ENCODE measurements at regions not wholly inside any gene's neighbourhood (a gene's known extent, or its start where the extent isn't known, plus 50 kb on each side); places are given as distances from the start of the nearest gene placed in this dataset.
"Not testable (repeated sequence)": the region's sequence is repeated elsewhere in the genome, so short reads cannot be mapped to it uniquely, and the experiment has no call there.

GRCh38 chr17:51428668-51429495 is 168.5 kb downstream of the UTP18 start:
- H3K4me1 Mint-ChIP-seq (ENCODE audit: low read depth, unreplicated experiment), result no peaks in the 10 kb centered on the region
- H3K9me3 Mint-ChIP-seq (ENCODE audit: unreplicated experiment), result no peaks in the 10 kb centered on the region
- no peak overlapping the region for H3K4me3 Mint-ChIP-seq (ENCODE audit: unreplicated experiment)
- H3K36me3 Mint-ChIP-seq (ENCODE audit: unreplicated experiment), result no peaks in the 10 kb centered on the region
- no peak for DNase-seq
- H3K27me3 Mint-ChIP-seq (ENCODE audit: unreplicated experiment), result peaks cover 2% of the 10 kb centered on the region
- no peak for TF ChIP-seq CTCF (IDR thresholded peaks at IDR 0.05; ENCODE audit: partially characterized antibody, unreplicated experiment)
- no peak overlapping the region for H3K27ac Mint-ChIP-seq (ENCODE audit: unreplicated experiment)

- DNase-seq; H3K4me3 Mint-ChIP-seq (ENCODE audit: unreplicated experiment); H3K36me3 Mint-ChIP-seq (ENCODE audit: unreplicated experiment); H3K4me1 Mint-ChIP-seq (ENCODE audit: low read depth, unreplicated experiment); H3K27ac Mint-ChIP-seq (ENCODE audit: unreplicated experiment); H3K27me3 Mint-ChIP-seq (ENCODE audit: unreplicated experiment); H3K9me3 Mint-ChIP-seq (ENCODE audit: unreplicated experiment): not testable (repeated sequence)
Measured at GRCh38 chr17:51429938-51430337, 169.6 kb downstream of the UTP18 start.

- no peak for TF ChIP-seq CTCF (IDR thresholded peaks at IDR 0.05; ENCODE audit: partially characterized antibody, unreplicated experiment)
- Mint-ChIP-seq H3K4me3 (ENCODE audit: unreplicated experiment) (no peak overlapping the region), H3K9me3 (ENCODE audit: unreplicated experiment) (no peaks in the 10 kb centered on the region), H3K27ac (ENCODE audit: unreplicated experiment) (no peak overlapping the region), H3K36me3 (ENCODE audit: unreplicated experiment) (no peaks in the 10 kb centered on the region), H3K27me3 (ENCODE audit: unreplicated experiment) (peaks cover 2% of the 10 kb centered on the region), H3K4me1 (ENCODE audit: low read depth, unreplicated experiment) (no peaks in the 10 kb centered on the region)
- no peak for DNase-seq
Measured at GRCh38 chr17:51430591-51430990, 170.2 kb downstream of the UTP18 start.

- Mint-ChIP-seq H3K4me1 (ENCODE audit: low read depth, unreplicated experiment) (no peaks in the 10 kb centered on the region), H3K36me3 (ENCODE audit: unreplicated experiment) (no peaks in the 10 kb centered on the region), H3K4me3 (ENCODE audit: unreplicated experiment) (no peak overlapping the region), H3K27me3 (ENCODE audit: unreplicated experiment) (no peaks in the 10 kb centered on the region), H3K9me3 (ENCODE audit: unreplicated experiment) (no peaks in the 10 kb centered on the region), H3K27ac (ENCODE audit: unreplicated experiment) (no peak overlapping the region)
- no peak for TF ChIP-seq CTCF (IDR thresholded peaks at IDR 0.05; ENCODE audit: partially characterized antibody, unreplicated experiment)
- DNase-seq, result no peak
Measured at GRCh38 chr17:51434434-51435170, 174.3 kb downstream of the UTP18 start.

- DNase-seq, result no peak
- H3K9me3 Mint-ChIP-seq (ENCODE audit: unreplicated experiment), result no peaks in the 10 kb centered on the region
- no peaks in the 10 kb centered on the region for H3K36me3 Mint-ChIP-seq (ENCODE audit: unreplicated experiment)
- H3K4me3 Mint-ChIP-seq (ENCODE audit: unreplicated experiment), result no peak overlapping the region
- H3K4me1 Mint-ChIP-seq (ENCODE audit: low read depth, unreplicated experiment), result no peaks in the 10 kb centered on the region
- no peak overlapping the region for H3K27ac Mint-ChIP-seq (ENCODE audit: unreplicated experiment)
- H3K27me3 Mint-ChIP-seq (ENCODE audit: unreplicated experiment), result no peaks in the 10 kb centered on the region
- no peak for TF ChIP-seq CTCF (IDR thresholded peaks at IDR 0.05; ENCODE audit: partially characterized antibody, unreplicated experiment)
Measured at GRCh38 chr17:51435171-51435552, 174.8 kb downstream of the UTP18 start.

Measured in glutamatergic neuron (in vitro differentiated cells).